Anterior cingulate cortex (tissue), 58 donors: ENCODE measurements at regions not wholly inside any gene's neighbourhood (a gene's known extent, or its start where the extent isn't known, plus 50 kb on each side); places are given as distances from the start of the nearest gene placed in this dataset.

Experiments used
- DNase-seq, 58 donors: peaks; one replicate each; lab custom pipeline; 2025; lab: John Stamatoyannopoulos, UW

- DNase-seq = no peak
Observed at GRCh38 chr3:146948186-146948585, 343.0 kb upstream of the PLSCR5 start.

- no peak for DNase-seq
Observed at GRCh38 chr3:146929696-146930095, 324.6 kb upstream of the PLSCR5 start.

- DNase-seq = no peak
Observed at GRCh38 chr3:146928421-146929059, 323.4 kb upstream of the PLSCR5 start.

- no peak for DNase-seq
Observed at GRCh38 chr3:146921693-146922092, 316.5 kb upstream of the PLSCR5 start.

GRCh38 chr3:146914409-146914808, 309.3 kb upstream of the PLSCR5 start:
- no peak for DNase-seq

- DNase-seq = no peak
Observed at GRCh38 chr3:146912241-146913015, 307.3 kb upstream of the PLSCR5 start.

- DNase-seq = no peak
Observed at GRCh38 chr3:146903927-146904326, 298.8 kb upstream of the PLSCR5 start.

GRCh38 chr3:146899171-146899570, 294.0 kb upstream of the PLSCR5 start:
- DNase-seq = no peak

GRCh38 chr3:146896711-146897110, 291.6 kb upstream of the PLSCR5 start:
- no peak for DNase-seq

GRCh38 chr3:146895026-146895749, 290.0 kb upstream of the PLSCR5 start:
- DNase-seq = no peak

GRCh38 chr3:146894406-146894805, 289.3 kb upstream of the PLSCR5 start:
- no peak for DNase-seq

GRCh38 chr3:146892041-146892440, 286.9 kb upstream of the PLSCR5 start:
- DNase-seq = no peak

GRCh38 chr3:146889626-146890025, 284.5 kb upstream of the PLSCR5 start:
- no peak for DNase-seq

GRCh38 chr3:146888176-146888575, 283.0 kb upstream of the PLSCR5 start:
- DNase-seq = no peak

GRCh38 chr3:146884721-146885120, 279.6 kb upstream of the PLSCR5 start:
- no peak for DNase-seq

- no peak for DNase-seq
Observed at GRCh38 chr3:146884296-146884695, 279.1 kb upstream of the PLSCR5 start.

GRCh38 chr3:146883288-146883687, 278.1 kb upstream of the PLSCR5 start:
- DNase-seq = no peak

- no peak for DNase-seq
Observed at GRCh38 chr3:146881966-146882760, 277.0 kb upstream of the PLSCR5 start.

- DNase-seq = no peak
Observed at GRCh38 chr3:146881356-146881755, 276.2 kb upstream of the PLSCR5 start.

GRCh38 chr3:146873748-146874147, 268.6 kb upstream of the PLSCR5 start:
- DNase-seq = no peak
